Stomach (tissue), 8 donors: ENCODE measurements at regions not wholly inside any gene's neighbourhood (a gene's known extent, or its start where the extent isn't known, plus 50 kb on each side); places are given as distances from the start of the nearest gene placed in this dataset.

Experiments used
- DNase-seq, 2 donors: peaks; one replicate each; pipeline versions ENCODE4 v3.0.0 to v3.0.0-alpha.2; 2013 to 2019
- H3K27ac ChIP-seq, 5 donors: fragments of 200-600 bp in 4 of 5; sonication (generic) in 4 of 5; one replicate each; pipeline ENCODE4 v1.5.1; 2013 to 2019; ENCODE audit warnings: mild to moderate bottlenecking in 1 of 5, moderate library complexity in 1 of 5
- H3K27me3 ChIP-seq, 3 donors: fragments of 200-600 bp; sonication (generic); one replicate each; pipeline ENCODE4 v1.5.1; 2017 to 2019; ENCODE audit warnings: mixed run types in 1 of 3
- H3K36me3 ChIP-seq, 4 donors: fragments of 200-600 bp; sonication (generic); 1 replicate in 3 of 4; 2 replicates in 1 of 4; pipeline ENCODE4 v1.5.1; 2016 to 2019
- H3K4me1 ChIP-seq, 4 donors: fragments of 200-600 bp; sonication (generic); one replicate each; pipeline ENCODE4 v1.5.1; 2016 to 2019
- H3K4me3 ChIP-seq, 4 donors: fragments of 200-600 bp; sonication (generic) in 3 of 4; one replicate each; pipeline ENCODE4 v1.5.1; 2016 to 2019; ENCODE audit warnings: mild to moderate bottlenecking in 1 of 4
- H3K9me3 ChIP-seq, 4 donors: fragments of 200-600 bp; sonication (generic); one replicate each; pipeline ENCODE4 v1.5.1; 2016 to 2019
- EP300 ChIP-seq: sonication (generic); formaldehyde crosslinking; IDR thresholded peaks from one replicate; pipeline ENCODE4 v1.6.1; 2017; ENCODE audit warnings: antibody characterized with exemption
- POLR2A ChIP-seq, 4 donors: fragments of 450-650 bp; IDR thresholded peaks; one replicate each; pipeline ENCODE4 v1.6.1; 2016; ENCODE audit warnings: antibody characterized with exemption in 4 of 4, control low read depth in 2 of 4, mild to moderate bottlenecking in 1 of 4, moderate library complexity in 1 of 4
- POLR2AphosphoS5 ChIP-seq, 3 donors: sonication (generic); formaldehyde crosslinking; IDR thresholded peaks; one replicate each; pipeline ENCODE4 v1.6.1; 2016; ENCODE audit warnings: antibody characterized with exemption in 3 of 3
- WGBS, 5 donors: extraction: QIAGEN DNeasy Blood & Tissue Kit in 3 of 5; methylation state at CpG; one replicate each; pipeline versions ENCODE4 v1.1.5 to v1.1.7; 2013 to 2018; 5-methylcytosine and 5-hydroxymethylcytosine counted together
- intact Hi-C: fragments of 100-400 bp; cut with DNase I; formaldehyde crosslinking; loops from one replicate; pipeline ENCODE4 v1.15.1; 2023; ENCODE audit warnings: low total_unique reads
- TF ChIP-seq, protein P1 (sequence below), 7 experiments: fragments of 450-650 bp in 4 of 7; fragments of 200-600 bp in 3 of 7; sonication (generic) in 3 of 7; IDR thresholded peaks; one replicate each; pipeline ENCODE4 v1.5.1; 2016 to 2019; ENCODE audit warnings: antibody characterized with exemption in 7 of 7, control low read depth in 2 of 7, mild to moderate bottlenecking in 1 of 7
- donor health status: healthy with polysubstance abuse.
- donor health status: Bipolar disorder and iron deficiency.
- donor health status: healthy.

DNA sequence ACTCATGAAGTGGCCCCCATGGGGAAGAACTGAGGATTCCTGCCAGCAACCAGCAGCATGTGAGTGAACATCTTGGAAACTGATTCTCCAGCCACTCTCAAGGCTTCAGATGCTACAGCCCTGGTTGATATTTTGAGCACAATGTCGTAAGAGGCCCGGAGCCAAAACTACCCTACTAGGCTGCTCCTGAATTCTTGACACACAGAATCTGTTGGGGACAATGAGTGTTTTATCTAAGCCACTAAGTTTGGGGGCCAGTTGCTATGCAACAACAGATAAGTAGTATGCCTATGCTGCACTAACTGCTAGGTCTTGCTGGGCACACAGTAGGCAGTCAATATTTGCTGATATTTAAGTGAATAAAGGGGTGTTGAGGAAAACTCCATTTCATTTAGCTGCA, 89.9 kb upstream of the CHL1 start:
- TF ChIP-seq, protein P1, sequence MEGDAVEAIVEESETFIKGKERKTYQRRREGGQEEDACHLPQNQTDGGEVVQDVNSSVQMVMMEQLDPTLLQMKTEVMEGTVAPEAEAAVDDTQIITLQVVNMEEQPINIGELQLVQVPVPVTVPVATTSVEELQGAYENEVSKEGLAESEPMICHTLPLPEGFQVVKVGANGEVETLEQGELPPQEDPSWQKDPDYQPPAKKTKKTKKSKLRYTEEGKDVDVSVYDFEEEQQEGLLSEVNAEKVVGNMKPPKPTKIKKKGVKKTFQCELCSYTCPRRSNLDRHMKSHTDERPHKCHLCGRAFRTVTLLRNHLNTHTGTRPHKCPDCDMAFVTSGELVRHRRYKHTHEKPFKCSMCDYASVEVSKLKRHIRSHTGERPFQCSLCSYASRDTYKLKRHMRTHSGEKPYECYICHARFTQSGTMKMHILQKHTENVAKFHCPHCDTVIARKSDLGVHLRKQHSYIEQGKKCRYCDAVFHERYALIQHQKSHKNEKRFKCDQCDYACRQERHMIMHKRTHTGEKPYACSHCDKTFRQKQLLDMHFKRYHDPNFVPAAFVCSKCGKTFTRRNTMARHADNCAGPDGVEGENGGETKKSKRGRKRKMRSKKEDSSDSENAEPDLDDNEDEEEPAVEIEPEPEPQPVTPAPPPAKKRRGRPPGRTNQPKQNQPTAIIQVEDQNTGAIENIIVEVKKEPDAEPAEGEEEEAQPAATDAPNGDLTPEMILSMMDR (IDR thresholded peaks at IDR 0.05) = no peak
- TF ChIP-seq EP300 (no peak), POLR2A (IDR thresholded peaks at IDR 0.05) (no peak), POLR2AphosphoS5 (IDR thresholded peaks at IDR 0.05) (no peak)

DNA sequence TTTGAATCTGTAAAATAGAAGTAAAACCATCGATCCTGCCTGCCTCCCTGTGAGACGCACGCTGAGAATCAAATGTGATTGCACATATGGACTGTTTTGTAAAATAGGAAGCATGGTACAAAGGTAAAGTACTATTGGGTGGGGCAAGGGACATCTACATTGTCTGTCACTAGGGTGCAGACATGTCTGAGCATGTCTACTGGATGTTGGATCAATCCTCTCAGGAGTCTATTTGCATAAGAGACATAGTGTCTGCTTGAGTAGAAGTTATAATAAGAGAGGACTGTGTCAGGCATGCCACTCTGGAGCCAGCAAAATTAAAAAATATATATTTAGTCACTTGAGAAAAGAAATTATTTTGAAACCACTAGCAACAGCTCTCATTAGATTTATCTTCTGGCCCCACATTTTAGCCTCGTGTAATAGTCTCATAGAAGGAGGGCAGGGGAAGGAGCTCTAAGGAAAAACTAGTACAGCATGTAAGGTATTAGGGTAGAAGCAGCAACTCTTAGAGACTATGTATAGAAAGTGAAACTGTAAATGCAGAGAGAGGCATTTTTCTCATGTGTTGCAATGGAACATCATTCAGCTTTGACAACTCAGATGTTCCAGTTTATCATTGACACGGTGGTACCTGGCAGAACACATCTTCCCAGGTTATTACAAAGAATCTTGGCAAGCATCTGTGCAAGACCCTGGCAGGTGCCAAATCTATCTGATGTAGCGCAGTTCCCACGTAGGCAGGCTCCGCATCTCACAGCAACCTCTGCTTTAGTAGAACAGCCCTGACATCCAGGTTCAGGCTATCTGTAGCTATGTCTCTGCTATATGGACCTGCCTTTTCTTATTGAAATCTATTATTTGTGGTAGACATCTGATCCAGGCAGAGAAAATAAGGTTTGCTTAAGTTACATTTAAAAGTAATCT, 85.2 kb upstream of the CHL1 start:
- no peaks in the 10 kb centered on the region for H3K27me3 ChIP-seq
- TF ChIP-seq EP300 (no peak), POLR2AphosphoS5 (IDR thresholded peaks at IDR 0.05) (no peak), POLR2A (IDR thresholded peaks at IDR 0.05) (no peak)
- TF ChIP-seq, protein P1 (IDR thresholded peaks at IDR 0.05) = no peak
- WGBS, 5 donors = 84 to 86% (median 85%) methylated on average over 8 of the region's 8 CpGs

More for the DNA sequence above, 89.9 kb upstream of the CHL1 start:
- DNase-seq = no peak
- intact Hi-C loops = no loop called here
- Histone ChIP-seq H3K27ac (no peak overlapping the region), H3K4me3 (no peak overlapping the region), H3K36me3 (no peaks in the 10 kb centered on the region), H3K27me3 (no peaks in the 10 kb centered on the region), H3K9me3 (no peaks in the 10 kb centered on the region), H3K4me1 (no peaks in the 10 kb centered on the region)
- WGBS, 5 donors = 56 to 74% (median 60%) methylated on average over 2 of the region's 2 CpGs

DNA sequence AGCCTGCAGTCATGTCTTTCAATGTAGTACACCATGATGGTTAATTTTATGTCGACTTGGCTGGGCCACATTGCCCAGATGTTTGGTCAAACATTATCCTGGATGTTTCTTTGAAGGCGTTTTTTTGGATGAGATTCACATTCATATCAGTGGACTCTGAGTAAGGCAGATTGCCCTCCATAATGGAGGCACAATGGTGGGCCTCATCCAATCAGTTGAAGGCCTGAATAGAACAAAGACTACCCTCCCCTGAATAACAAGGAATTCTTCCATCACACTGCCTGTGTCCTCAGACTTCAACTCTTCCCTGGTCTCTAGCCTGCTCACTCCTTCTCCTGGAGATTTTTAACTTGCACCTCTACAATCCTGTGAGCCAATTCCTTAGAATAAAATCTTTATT, 83.8 kb upstream of the CHL1 start:
- H3K27ac ChIP-seq = no peak overlapping the region
- H3K4me3 ChIP-seq = no peak overlapping the region
- TF ChIP-seq EP300 (no peak), POLR2AphosphoS5 (IDR thresholded peaks at IDR 0.05) (no peak), POLR2A (IDR thresholded peaks at IDR 0.05) (no peak)
- TF ChIP-seq, protein P1 (IDR thresholded peaks at IDR 0.05) = no peak
- no peaks in the 10 kb centered on the region for H3K27me3 ChIP-seq
- intact Hi-C loops = no loop called here
- DNase-seq = no peak
- H3K9me3 ChIP-seq = peaks cover 0 to 6% (median 0%) of the 10 kb centered on the region in 4 donors
- 52 to 67% (median 59%) methylated on average over 2 of the region's 2 CpGs for WGBS, 5 donors
- H3K4me1 ChIP-seq = no peaks in the 10 kb centered on the region
- H3K36me3 ChIP-seq = no peaks in the 10 kb centered on the region

More for the DNA sequence above, 85.2 kb upstream of the CHL1 start:
- H3K4me1 ChIP-seq = no peaks in the 10 kb centered on the region
- H3K27ac ChIP-seq = no peak overlapping the region
- H3K36me3 ChIP-seq = no peaks in the 10 kb centered on the region
- no peak for DNase-seq
- H3K4me3 ChIP-seq = no peak overlapping the region
- intact Hi-C loops = no loop called here
- H3K9me3 ChIP-seq = peaks cover 0 to 6% (median 0%) of the 10 kb centered on the region in 4 donors

DNA sequence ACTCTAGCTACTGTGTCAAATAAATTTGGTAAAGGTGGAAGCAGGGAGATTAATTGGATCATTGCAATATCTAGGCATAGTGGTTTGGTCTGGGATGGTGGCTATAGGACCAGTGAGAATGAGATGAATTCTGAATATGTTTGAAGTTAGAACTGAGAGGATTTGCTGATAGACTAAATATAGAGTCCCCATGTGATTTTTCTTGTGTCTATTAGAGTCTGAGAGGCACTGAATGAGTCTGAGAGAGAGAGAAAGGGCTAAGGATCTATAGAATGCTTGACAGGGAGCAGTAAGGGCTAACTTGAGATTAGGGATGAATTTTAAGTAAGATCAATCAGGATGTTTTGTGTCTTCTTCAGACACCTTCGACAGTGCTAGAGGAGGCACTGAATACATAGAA, 77.9 kb upstream of the CHL1 start:
- H3K36me3 ChIP-seq = no peaks in the 10 kb centered on the region
- no peaks in the 10 kb centered on the region for H3K27me3 ChIP-seq
- TF ChIP-seq POLR2AphosphoS5 (IDR thresholded peaks at IDR 0.05) (no peak), EP300 (no peak), POLR2A (IDR thresholded peaks at IDR 0.05) (no peak)
- TF ChIP-seq, protein P1 (IDR thresholded peaks at IDR 0.05) = no peak
- no peak overlapping the region for H3K4me3 ChIP-seq
- 48 to 82% (median 67%) methylated on average over 1 of the region's 1 CpG for WGBS, 5 donors
- intact Hi-C loops = no loop called here
- H3K4me1 ChIP-seq = no peaks in the 10 kb centered on the region
- H3K27ac ChIP-seq = no peak overlapping the region
- no peak for DNase-seq
- peaks cover 0 to 6% (median 0%) of the 10 kb centered on the region in 4 donors for H3K9me3 ChIP-seq
